T-helper 1 cell treated with Interleukin-12 subunit alpha and Interleukin-12 subunit beta and Interleukin-4 antibody, amounts not matched to agents 30 μg/mL and 1 μg/mL, for 36 hours (primary cell): ENCODE measurements at regions not wholly inside any gene's neighbourhood (a gene's known extent, or its start where the extent isn't known, plus 50 kb on each side); places are given as distances from the start of the nearest gene placed in this dataset.

Experiments used
- H3K27ac Mint-ChIP-seq: one replicate; pipeline ENCODE4 v1.8.0; 2021; ENCODE audit warnings: mild to moderate bottlenecking, mixed read lengths
- H3K27me3 Mint-ChIP-seq: one replicate; pipeline ENCODE4 v1.8.0; 2021; ENCODE audit warnings: low read depth, mixed read lengths
- H3K36me3 Mint-ChIP-seq: one replicate; pipeline ENCODE4 v1.8.0; 2021; ENCODE audit warnings: low read depth, mixed read lengths
- H3K4me1 Mint-ChIP-seq: one replicate; pipeline ENCODE4 v1.8.0; 2021; ENCODE audit warnings: low read depth, mixed read lengths
- H3K4me3 Mint-ChIP-seq: one replicate; pipeline ENCODE4 v1.8.0; 2021; ENCODE audit warnings: mild to moderate bottlenecking, moderate library complexity, mixed read lengths
- H3K9me3 Mint-ChIP-seq: one replicate; pipeline ENCODE4 v1.8.0; 2021; ENCODE audit warnings: mixed read lengths

GRCh38 chr13:51518827-51519226 lies 65.4 kb upstream of the WDFY2 start:
- Mint-ChIP-seq H3K27ac (no peak overlapping the region), H3K4me3 (no peak overlapping the region), H3K27me3 (no peaks in the 10 kb centered on the region), H3K9me3 (no peaks in the 10 kb centered on the region), H3K36me3 (no peaks in the 10 kb centered on the region), H3K4me1 (peaks cover 16% of the 10 kb centered on the region)

GRCh38 chr13:51519771-51520216 lies 64.5 kb upstream of the WDFY2 start:
- no peak overlapping the region for H3K4me3 Mint-ChIP-seq

DNA sequence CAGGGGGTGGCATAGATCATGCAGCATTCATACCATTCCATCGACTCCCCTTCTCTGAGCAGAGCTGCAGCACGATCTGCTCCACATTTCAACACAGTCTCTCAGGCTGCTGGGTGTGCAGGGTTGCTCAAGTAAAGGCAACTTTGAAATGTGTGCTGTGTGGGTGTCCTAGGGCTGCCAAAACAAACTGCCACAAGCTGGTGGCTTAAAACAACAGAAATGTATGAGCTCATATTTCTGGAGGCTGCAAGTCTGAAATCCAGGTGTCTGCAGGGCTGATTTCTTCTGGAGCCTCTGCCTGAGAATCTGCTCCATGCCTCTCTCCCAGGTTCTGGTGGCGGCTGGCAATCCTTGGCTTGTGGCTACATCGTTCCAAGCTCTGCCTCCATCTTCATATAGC lies 63.7 kb upstream of the WDFY2 start:
- Mint-ChIP-seq H3K27me3 (no peaks in the 10 kb centered on the region), H3K27ac (no peak overlapping the region), H3K4me3 (no peak overlapping the region), H3K4me1 (peaks cover 16% of the 10 kb centered on the region), H3K36me3 (no peaks in the 10 kb centered on the region), H3K9me3 (no peaks in the 10 kb centered on the region)

More at GRCh38 chr13:51519771-51520216, 64.5 kb upstream of the WDFY2 start:
- H3K27ac Mint-ChIP-seq = no peak overlapping the region
- no peaks in the 10 kb centered on the region for H3K9me3 Mint-ChIP-seq
- peaks cover 16% of the 10 kb centered on the region for H3K4me1 Mint-ChIP-seq
- H3K36me3 Mint-ChIP-seq = no peaks in the 10 kb centered on the region
- no peaks in the 10 kb centered on the region for H3K27me3 Mint-ChIP-seq

- H3K9me3 Mint-ChIP-seq = peaks cover 9% of the 10 kb centered on the region
- H3K4me1 Mint-ChIP-seq = peaks cover 16% of the 10 kb centered on the region
- H3K4me3 Mint-ChIP-seq = no peak overlapping the region
- no peaks in the 10 kb centered on the region for H3K27me3 Mint-ChIP-seq
- peak overlapping the region; percentile 64 for H3K27ac Mint-ChIP-seq
- no peaks in the 10 kb centered on the region for H3K36me3 Mint-ChIP-seq
These were observed 61.2 kb upstream of the WDFY2 start for GRCh38 chr13:51523082-51523518.

- peaks cover 4% of the 10 kb centered on the region for H3K36me3 Mint-ChIP-seq
- no peaks in the 10 kb centered on the region for H3K27me3 Mint-ChIP-seq
- no peak overlapping the region for H3K4me3 Mint-ChIP-seq
- H3K9me3 Mint-ChIP-seq = peaks cover 14% of the 10 kb centered on the region
- H3K4me1 Mint-ChIP-seq = peaks cover 15% of the 10 kb centered on the region
- no peak overlapping the region for H3K27ac Mint-ChIP-seq
These were observed 60.0 kb upstream of the WDFY2 start for GRCh38 chr13:51524312-51524711.

DNA sequence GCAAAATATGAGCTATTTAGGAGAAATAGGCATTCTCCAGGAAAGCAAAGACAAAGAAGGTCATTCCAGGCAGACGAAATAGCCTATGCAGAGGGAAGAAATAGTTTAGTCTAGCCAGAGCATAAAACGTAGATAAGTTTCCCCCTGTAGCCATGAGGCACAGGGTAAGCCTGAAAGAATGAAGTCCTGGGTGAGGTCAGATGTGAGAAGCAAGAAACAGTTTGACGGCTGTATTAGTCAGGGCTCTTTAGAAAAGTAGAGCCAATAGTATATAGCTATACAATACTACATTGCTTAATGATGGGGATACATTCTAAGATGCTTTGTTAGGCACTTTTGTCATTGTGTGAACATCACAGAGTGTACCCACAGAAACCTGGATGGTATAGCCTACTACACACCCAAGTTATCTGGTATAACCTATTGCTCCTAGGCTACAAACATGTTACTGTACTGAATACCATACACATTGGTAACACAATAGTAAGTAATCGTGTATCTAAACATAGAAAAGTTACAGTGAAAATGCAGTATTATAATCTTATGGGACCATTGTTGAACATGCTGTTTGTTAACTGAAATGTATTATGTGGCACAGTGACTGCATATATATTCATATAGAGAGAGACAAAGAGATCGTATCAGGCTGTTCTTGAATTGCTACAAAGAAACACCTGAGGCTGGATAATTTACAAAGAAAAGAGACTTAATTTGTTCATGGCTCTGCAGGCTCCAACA lies 59.3 kb upstream of the WDFY2 start:
- no peak overlapping the region for H3K4me3 Mint-ChIP-seq
- H3K27ac Mint-ChIP-seq = no peak overlapping the region
- peaks cover 9% of the 10 kb centered on the region for H3K36me3 Mint-ChIP-seq
- peaks cover 16% of the 10 kb centered on the region for H3K9me3 Mint-ChIP-seq
- no peaks in the 10 kb centered on the region for H3K27me3 Mint-ChIP-seq
- H3K4me1 Mint-ChIP-seq = peaks cover 15% of the 10 kb centered on the region

DNA sequence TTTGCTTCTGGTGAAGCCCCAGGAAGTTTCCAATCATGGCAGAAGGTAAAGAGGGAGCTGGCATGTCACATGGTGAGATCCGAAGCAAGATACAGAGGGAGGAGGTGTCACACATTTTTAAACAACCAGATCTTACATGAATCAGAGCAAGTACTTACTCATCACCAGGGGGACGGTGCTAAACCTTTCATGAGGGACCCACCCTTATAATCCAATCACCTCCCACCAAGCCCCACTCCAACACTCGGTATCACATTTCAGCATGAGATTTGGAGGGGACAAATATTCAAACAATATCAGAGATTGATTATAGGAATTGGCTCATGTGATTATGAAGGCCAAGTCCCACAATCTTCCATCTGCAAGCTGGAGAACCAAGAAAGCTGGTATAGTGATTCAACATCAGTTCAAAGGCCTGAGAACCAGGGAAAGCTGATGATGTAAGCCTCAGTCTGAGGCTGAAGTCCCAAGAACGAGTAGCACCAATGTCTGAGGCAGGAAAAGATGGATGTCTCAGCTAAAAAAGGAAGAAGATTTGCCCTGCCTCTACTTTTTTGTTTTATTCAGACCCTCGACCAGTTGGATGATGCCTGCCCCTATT lies 58.6 kb upstream of the WDFY2 start:
- peaks cover 15% of the 10 kb centered on the region for H3K36me3 Mint-ChIP-seq
- H3K4me1 Mint-ChIP-seq = peaks cover 11% of the 10 kb centered on the region
- peaks cover 23% of the 10 kb centered on the region for H3K9me3 Mint-ChIP-seq
- no peak overlapping the region for H3K27ac Mint-ChIP-seq
- no peaks in the 10 kb centered on the region for H3K27me3 Mint-ChIP-seq
- H3K4me3 Mint-ChIP-seq = no peak overlapping the region

DNA sequence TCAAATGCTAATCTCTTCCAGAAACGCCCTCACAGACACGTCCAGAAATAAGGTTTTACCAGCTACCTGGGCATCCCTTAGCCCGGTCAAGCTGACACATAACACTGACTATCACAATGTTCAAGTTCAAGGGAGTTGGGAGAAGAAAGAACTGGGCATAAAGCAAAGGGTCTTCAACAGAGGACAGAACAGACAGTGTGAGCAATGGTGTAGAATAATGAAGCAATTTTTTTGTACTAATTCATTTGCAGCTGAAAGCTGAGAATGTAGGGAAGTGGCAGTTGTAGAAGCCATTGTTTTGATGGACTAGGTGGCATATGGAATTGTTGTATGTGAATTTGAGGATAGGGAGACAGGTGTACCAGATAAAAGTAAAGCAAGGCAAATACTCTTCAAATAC lies 58.1 kb upstream of the WDFY2 start:
- Mint-ChIP-seq H3K9me3 (peaks cover 27% of the 10 kb centered on the region), H3K4me1 (peaks cover 10% of the 10 kb centered on the region), H3K27ac (no peak overlapping the region), H3K36me3 (peaks cover 19% of the 10 kb centered on the region), H3K27me3 (no peaks in the 10 kb centered on the region), H3K4me3 (no peak overlapping the region)

GRCh38 chr13:51532736-51533197 lies 51.5 kb upstream of the WDFY2 start:
- H3K36me3 Mint-ChIP-seq = peaks cover 28% of the 10 kb centered on the region
- H3K27me3 Mint-ChIP-seq = no peaks in the 10 kb centered on the region
- peak overlapping the region; percentile 44 for H3K4me3 Mint-ChIP-seq
- peak overlapping the region; percentile 82 for H3K27ac Mint-ChIP-seq
- H3K4me1 Mint-ChIP-seq = peaks cover 32% of the 10 kb centered on the region
- H3K9me3 Mint-ChIP-seq = peaks cover 35% of the 10 kb centered on the region

GRCh38 chr13:51534041-51534817 lies 50.0 kb upstream of the WDFY2 start:
- peaks cover 25% of the 10 kb centered on the region for H3K36me3 Mint-ChIP-seq
- H3K27me3 Mint-ChIP-seq = no peaks in the 10 kb centered on the region
- H3K4me1 Mint-ChIP-seq = peaks cover 36% of the 10 kb centered on the region
- peak overlapping the region; percentile 19 for H3K4me3 Mint-ChIP-seq
- peaks cover 29% of the 10 kb centered on the region for H3K9me3 Mint-ChIP-seq
- peak overlapping the region; percentile 23 for H3K27ac Mint-ChIP-seq
